Lower lobe of right lung (tissue), 2 donors: ENCODE measurements at regions not wholly inside any gene's neighbourhood (a gene's known extent, or its start where the extent isn't known, plus 50 kb on each side); places are given as distances from the start of the nearest gene placed in this dataset.

Experiments used
- ATAC-seq, 2 donors: fragments of 200-7000 bp; cut with Tn5 transposase; one replicate each; pipeline ENCODE4 v1.9.1; 2020 to 2022; ENCODE audit warnings: mild to moderate bottlenecking in 2 of 2, moderate library complexity in 2 of 2
- DNase-seq: peaks from one replicate; pipeline ENCODE4 v3.0.0-alpha.2; 2020
- H3K27ac ChIP-seq: fragments of 200-600 bp; one replicate; pipeline ENCODE4 v1.8.0; 2022
- H3K27me3 ChIP-seq: fragments of 200-600 bp; one replicate; pipeline ENCODE4 v1.8.0; 2022; ENCODE audit warnings: low read depth
- H3K36me3 ChIP-seq: fragments of 200-600 bp; one replicate; pipeline ENCODE4 v1.8.0; 2022; ENCODE audit warnings: mild to moderate bottlenecking
- H3K4me1 ChIP-seq: fragments of 200-600 bp; one replicate; pipeline ENCODE4 v1.8.0; 2022
- H3K4me3 ChIP-seq: fragments of 200-600 bp; one replicate; pipeline ENCODE4 v1.8.0; 2022; ENCODE audit warnings: mild to moderate bottlenecking
- H3K9me3 ChIP-seq: fragments of 200-600 bp; one replicate; pipeline ENCODE4 v1.8.0; 2022
- intact Hi-C: fragments of 100-400 bp; cut with DNase I; formaldehyde crosslinking; loops from one replicate; pipeline ENCODE4 v1.11.0; 2022
- TF ChIP-seq, protein P1 (sequence below): fragments of 200-600 bp; IDR thresholded peaks from one replicate; pipeline ENCODE4 v1.8.0; 2022; ENCODE audit warnings: antibody characterized with exemption, mild to moderate bottlenecking
- donor health status: DM: no; HTN: yes; CAD: no; lungs with severe emphysema.

DNA sequence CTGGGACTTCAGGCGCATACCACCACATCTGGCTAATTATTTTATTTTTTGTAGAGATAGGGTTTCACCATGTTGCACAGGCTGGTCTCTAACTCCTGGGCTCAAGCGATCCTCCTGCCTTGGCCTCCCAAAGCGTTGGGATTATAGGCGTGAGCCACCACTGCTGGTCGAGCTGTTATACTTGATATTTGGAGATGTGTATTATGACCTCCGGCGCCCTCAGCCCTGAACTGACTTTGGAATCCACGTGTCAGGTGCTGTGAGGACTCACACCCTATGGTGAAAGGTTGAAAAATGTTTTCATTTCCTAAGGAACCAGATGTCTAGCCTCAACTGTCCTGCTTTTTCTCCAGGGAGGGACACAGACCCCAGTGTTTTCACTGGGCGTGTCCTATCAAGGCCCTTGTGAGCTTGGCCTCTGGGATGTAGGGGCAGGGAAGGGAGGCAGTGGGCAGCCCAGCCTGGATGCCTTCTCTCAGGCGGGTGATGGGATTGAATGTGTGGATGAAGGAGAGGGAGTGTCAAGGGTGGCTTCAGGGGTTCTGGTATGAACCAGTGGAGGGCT, 56.4 kb upstream of the HAAO start:
- ATAC-seq (no peak), DNase-seq (no peak)
- H3K27ac ChIP-seq, result no peak overlapping the region
- peaks cover 34% of the 10 kb centered on the region for H3K4me1 ChIP-seq
- no peaks in the 10 kb centered on the region for H3K9me3 ChIP-seq
- H3K4me3 ChIP-seq, result no peak overlapping the region
- H3K27me3 ChIP-seq, result no peaks in the 10 kb centered on the region
- intact Hi-C loops, result no loop called here
- TF ChIP-seq, protein P1, sequence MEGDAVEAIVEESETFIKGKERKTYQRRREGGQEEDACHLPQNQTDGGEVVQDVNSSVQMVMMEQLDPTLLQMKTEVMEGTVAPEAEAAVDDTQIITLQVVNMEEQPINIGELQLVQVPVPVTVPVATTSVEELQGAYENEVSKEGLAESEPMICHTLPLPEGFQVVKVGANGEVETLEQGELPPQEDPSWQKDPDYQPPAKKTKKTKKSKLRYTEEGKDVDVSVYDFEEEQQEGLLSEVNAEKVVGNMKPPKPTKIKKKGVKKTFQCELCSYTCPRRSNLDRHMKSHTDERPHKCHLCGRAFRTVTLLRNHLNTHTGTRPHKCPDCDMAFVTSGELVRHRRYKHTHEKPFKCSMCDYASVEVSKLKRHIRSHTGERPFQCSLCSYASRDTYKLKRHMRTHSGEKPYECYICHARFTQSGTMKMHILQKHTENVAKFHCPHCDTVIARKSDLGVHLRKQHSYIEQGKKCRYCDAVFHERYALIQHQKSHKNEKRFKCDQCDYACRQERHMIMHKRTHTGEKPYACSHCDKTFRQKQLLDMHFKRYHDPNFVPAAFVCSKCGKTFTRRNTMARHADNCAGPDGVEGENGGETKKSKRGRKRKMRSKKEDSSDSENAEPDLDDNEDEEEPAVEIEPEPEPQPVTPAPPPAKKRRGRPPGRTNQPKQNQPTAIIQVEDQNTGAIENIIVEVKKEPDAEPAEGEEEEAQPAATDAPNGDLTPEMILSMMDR, result no peak
- H3K36me3 ChIP-seq, result no peaks in the 10 kb centered on the region

DNA sequence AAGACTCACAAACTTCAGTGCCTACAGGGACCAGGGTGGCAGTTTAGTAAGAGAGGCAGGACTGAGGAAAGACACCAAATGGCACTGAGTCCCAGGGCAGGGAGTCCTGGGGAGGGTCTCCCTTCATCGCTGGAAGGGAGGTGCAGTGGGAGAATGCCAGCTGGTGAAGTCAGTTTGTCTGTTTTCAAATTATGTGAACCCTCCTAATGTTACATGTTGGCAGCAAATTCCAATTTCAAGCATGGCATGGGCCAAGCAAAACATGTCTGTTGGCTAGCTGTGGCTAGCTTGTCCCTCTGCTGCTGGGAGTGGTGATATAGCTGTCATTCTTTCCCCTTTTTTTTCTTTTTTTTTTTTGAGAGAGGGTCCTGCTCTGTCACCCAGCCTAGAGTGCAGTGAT, 55.9 kb upstream of the HAAO start:
- no peak for ATAC-seq
- TF ChIP-seq, protein P1, result no peak

DNA sequence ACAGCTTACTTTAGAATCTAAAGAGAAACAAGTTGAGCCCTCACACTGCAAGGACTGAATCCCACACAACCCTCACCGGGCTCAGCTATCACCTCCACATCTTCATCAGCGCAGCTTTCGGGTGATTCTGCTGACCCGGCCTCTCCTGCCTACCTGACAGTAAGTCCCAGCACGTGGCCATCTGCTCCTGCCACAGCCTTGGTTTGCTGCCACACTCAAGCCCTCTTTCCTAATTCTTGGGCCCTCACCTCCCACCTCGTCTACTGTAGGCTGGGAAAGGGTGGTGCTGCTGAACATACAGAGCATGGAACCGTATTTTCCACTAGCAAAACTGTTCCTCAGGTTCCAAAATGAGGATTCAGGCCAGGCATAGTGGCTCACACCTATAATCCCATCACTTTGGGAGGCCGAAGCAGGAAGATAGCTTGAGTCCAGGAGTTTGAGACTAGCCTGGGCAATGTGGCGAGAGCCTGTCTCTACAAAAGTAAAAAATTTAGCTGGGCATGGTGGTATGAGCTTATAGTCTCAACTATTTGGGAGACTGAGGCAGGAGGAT, 55.3 kb upstream of the HAAO start:
- Histone ChIP-seq H3K36me3 (no peaks in the 10 kb centered on the region), H3K27me3 (no peaks in the 10 kb centered on the region), H3K4me3 (no peak overlapping the region), H3K4me1 (peaks cover 27% of the 10 kb centered on the region), H3K27ac (no peak overlapping the region), H3K9me3 (no peaks in the 10 kb centered on the region)
- ATAC-seq (no peak), DNase-seq (no peak)
- TF ChIP-seq, protein P1, result no peak
- intact Hi-C loops, result no loop called here

More for the DNA sequence above, 55.9 kb upstream of the HAAO start:
- Histone ChIP-seq H3K27ac (no peak overlapping the region), H3K4me3 (no peak overlapping the region), H3K27me3 (no peaks in the 10 kb centered on the region), H3K9me3 (no peaks in the 10 kb centered on the region), H3K36me3 (no peaks in the 10 kb centered on the region), H3K4me1 (peaks cover 28% of the 10 kb centered on the region)
- intact Hi-C loops, result no loop called here
- no peak for DNase-seq

DNA sequence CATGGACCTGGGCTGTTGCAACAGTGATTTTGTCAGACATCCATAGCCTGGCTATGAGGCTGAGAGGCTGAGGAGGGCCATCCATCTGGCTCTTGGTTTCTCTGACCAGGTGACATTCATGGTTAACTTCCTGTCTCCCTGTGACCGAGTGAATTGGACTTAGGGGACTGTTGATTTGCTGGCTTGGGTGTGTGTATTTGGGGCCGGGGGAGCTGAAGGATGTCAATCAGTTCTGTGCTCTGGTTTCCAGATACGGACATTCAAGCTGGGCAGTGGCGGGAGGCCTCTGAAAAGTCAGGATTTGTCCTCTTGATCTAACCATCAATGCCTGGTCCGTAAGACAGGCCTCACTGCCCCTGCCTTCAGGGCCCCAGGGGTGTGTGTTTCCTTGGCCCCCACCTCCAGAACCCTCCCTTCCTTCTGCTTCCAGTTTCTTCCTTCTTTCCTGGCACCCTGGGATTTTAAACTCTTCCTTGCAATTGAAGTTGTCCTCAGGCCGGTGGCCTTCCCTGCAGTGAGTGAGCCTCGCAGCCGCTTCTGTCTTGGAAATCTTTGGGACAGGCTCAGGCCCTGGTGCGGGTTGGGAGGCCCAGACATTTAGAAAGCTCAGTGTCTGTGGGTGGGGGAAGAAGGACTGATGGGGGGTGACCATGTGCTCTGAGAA, 54.7 kb upstream of the HAAO start:
- DNase-seq, result no peak
- intact Hi-C loops, result no loop called here
- no peak overlapping the region for H3K27ac ChIP-seq

DNA sequence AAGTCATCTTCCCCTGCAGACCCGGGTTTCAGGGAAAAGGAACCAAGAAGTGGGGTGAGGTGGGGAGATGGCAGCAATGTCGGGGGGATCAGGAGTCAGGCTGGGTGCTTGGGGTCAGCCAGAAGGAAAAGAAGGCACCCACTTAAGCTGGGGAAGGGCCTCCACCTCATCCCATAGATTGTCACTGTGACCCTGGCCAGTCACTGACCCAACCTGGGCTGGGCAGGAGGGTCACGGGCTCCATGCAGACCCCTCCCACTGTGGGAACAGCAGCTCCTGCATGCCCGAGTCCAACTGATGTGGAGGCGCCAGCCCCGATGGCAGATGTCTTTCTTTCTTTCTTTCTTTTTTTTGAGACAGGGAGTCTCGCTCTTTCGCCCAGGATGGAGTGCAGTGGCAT, 53.6 kb upstream of the HAAO start:
- H3K4me1 ChIP-seq, result peaks cover 27% of the 10 kb centered on the region
- no peaks in the 10 kb centered on the region for H3K36me3 ChIP-seq
- H3K4me3 ChIP-seq, result no peak overlapping the region
- DNase-seq (no peak), ATAC-seq (no peak)
- intact Hi-C loops, result no loop called here
- no peaks in the 10 kb centered on the region for H3K9me3 ChIP-seq
- no peaks in the 10 kb centered on the region for H3K27me3 ChIP-seq
- peak overlapping the region; percentile 56 for H3K27ac ChIP-seq
- TF ChIP-seq, protein P1, result no peak

More for the DNA sequence above, 54.7 kb upstream of the HAAO start:
- H3K4me1 ChIP-seq, result peaks cover 27% of the 10 kb centered on the region
- H3K4me3 ChIP-seq, result no peak overlapping the region
- H3K36me3 ChIP-seq, result no peaks in the 10 kb centered on the region
- no peaks in the 10 kb centered on the region for H3K9me3 ChIP-seq
- H3K27me3 ChIP-seq, result no peaks in the 10 kb centered on the region
- no peak for ATAC-seq
- TF ChIP-seq, protein P1, result no peak
